Heart left ventricle (tissue), 16 donors: ENCODE measurements at regions not wholly inside any gene's neighbourhood (a gene's known extent, or its start where the extent isn't known, plus 50 kb on each side); places are given as distances from the start of the nearest gene placed in this dataset.
A peak's percentile ranks its signal among the peaks of the same experiment; 100 is the strongest.

Experiments used
- ATAC-seq, 4 donors: fragments of 200-7000 bp; cut with Tn5 transposase; one replicate each; pipeline ENCODE4 v1.9.1; 2020 to 2022; ENCODE audit warnings: moderate library complexity in 4 of 4, mild to moderate bottlenecking in 3 of 4, moderate number of reproducible peaks in 1 of 4
- DNase-seq, 5 donors: peaks; one replicate each; pipeline ENCODE4 v3.0.0-alpha.2; 2020
- H3K27ac ChIP-seq, 12 donors: fragments of 200-600 bp; sonication (generic) in 4 of 12; one replicate each; pipeline versions ENCODE4 v1.5.0 to v1.8.0; 2016 to 2022; ENCODE audit warnings: mild to moderate bottlenecking in 2 of 12
- H3K27me3 ChIP-seq, 9 donors: fragments of 200-600 bp; sonication (generic) in 2 of 9; one replicate each; pipeline versions ENCODE4 v1.5.1 to v1.8.0; 2016 to 2022; ENCODE audit warnings: mild to moderate bottlenecking in 3 of 9
- H3K36me3 ChIP-seq, 9 donors: fragments of 200-600 bp; sonication (generic) in 2 of 9; one replicate each; pipeline versions ENCODE4 v1.5.0 to v1.8.0; 2018 to 2022; ENCODE audit warnings: mild to moderate bottlenecking in 2 of 9
- H3K4me1 ChIP-seq, 12 donors: fragments of 200-600 bp; sonication (generic) in 4 of 12; one replicate each; pipeline versions ENCODE4 v1.5.0 to v1.8.0; 2016 to 2022; ENCODE audit warnings: mild to moderate bottlenecking in 3 of 12
- H3K4me3 ChIP-seq, 12 donors: fragments of 200-600 bp; sonication (generic) in 4 of 12; one replicate each; pipeline versions ENCODE4 v1.5.0 to v1.8.0; 2017 to 2022; ENCODE audit warnings: mild to moderate bottlenecking in 9 of 12, moderate library complexity in 4 of 12
- H3K9me3 ChIP-seq, 12 donors: fragments of 200-600 bp; sonication (generic) in 4 of 12; one replicate each; pipeline versions ENCODE4 v1.5.0 to v1.8.0; 2016 to 2022; ENCODE audit warnings: mild to moderate bottlenecking in 1 of 12
- POLR2A ChIP-seq, 2 donors: fragments of 450-650 bp; IDR thresholded peaks; one replicate each; pipeline ENCODE4 v1.6.1; 2017; ENCODE audit warnings: antibody characterized with exemption in 2 of 2, mild to moderate bottlenecking in 2 of 2, moderate library complexity in 2 of 2
- WGBS, 4 donors: extraction: QIAGEN DNeasy Blood & Tissue Kit in 2 of 4; methylation state at CpG; one replicate each; pipeline versions ENCODE4 v1.1.5 to v1.1.7; 2013 to 2018; 5-methylcytosine and 5-hydroxymethylcytosine counted together
- intact Hi-C, 10 donors: fragments of 100-400 bp; cut with DNase I; formaldehyde crosslinking; loops; one replicate each; pipeline versions ENCODE4 v1.11.1 to v1.14.2; 2022
- TF ChIP-seq, protein P1 (sequence below), 12 donors: fragments of 200-600 bp; sonication (generic) in 4 of 12; IDR thresholded peaks; one replicate each; pipeline versions ENCODE4 v1.5.0 to v1.8.0; 2018 to 2022; ENCODE audit warnings: antibody characterized with exemption in 12 of 12, mild to moderate bottlenecking in 5 of 12
- donor health status: ischemic (EF 13 %, LVEDD 7.1; RV severe dilation, severe dysfunction).
- donor health status: healthy with polysubstance abuse.
- donor health status: DM: no; HTN: yes; CAD: no.
- donor health status: DM: no; HTN: no; CAD: no.
- donor health status: ischemic (EF 25% LVEDD 6.9; RV normal size, moderate dysfunction).
- donor health status: ischemic (EF 25% LVEDD 5.7; RV mildly dilated, moderate dysfunction).
- donor health status: healthy.
- donor health status: DM: yes; HTN: yes; CAD: no.
- donor health status: ischemic (EF 35%, LVEDD 5.7; RV mildly dilated, moderate dysfunction).
- donor health status: nonischemic (EF 11% LVEDD 7.7; RV severe dilation, severe dysfunction).
- donor health status: DM: yes; HTN: yes; CAD: no.
- donor health status: PGD.
- donor health status: ischemic (EF 29% LVEDD 5.4; RV normal size, mild dysfunction).
- donor health status: nonischemic (EF 23%, LVEDD 6.1; RV moderate dilation, normal function).

DNA sequence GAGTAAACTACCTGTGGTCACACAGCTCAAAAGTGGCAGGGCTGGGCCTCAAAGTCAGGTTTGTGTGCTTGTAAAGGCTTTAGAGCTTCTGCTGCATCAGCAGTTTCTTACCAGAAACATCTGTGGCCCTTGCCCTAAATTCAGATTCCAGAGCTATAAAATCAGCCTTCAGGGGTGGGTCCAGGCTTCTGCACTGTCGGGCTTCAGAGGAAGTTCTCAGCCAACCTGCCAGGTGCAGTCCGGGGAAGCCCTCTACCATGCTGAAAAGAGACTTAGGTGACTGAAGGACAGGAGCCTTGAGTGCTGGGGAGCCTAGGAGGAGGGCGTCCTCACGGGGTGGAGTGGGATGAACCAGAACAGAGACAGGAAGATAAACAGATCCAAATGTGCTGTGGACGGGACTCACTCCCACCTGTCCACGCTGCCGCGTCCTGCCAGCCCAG, 69.9 kb upstream of the HS6ST1 start:
- Histone ChIP-seq H3K9me3 (no peaks in the 10 kb centered on the region), H3K27me3 (no peaks in the 10 kb centered on the region), H3K4me3 (no peak overlapping the region), H3K4me1 (peaks cover 0 to 6% (median 0%) of the 10 kb centered on the region in 12 donors), H3K36me3 (no peaks in the 10 kb centered on the region), H3K27ac (no peak overlapping the region)
- ATAC-seq, result no peak
- peak in 1 of 5 donors; percentile 8 for DNase-seq
- TF ChIP-seq POLR2A (IDR thresholded peaks at IDR 0.05), result no peak
- TF ChIP-seq, protein P1, sequence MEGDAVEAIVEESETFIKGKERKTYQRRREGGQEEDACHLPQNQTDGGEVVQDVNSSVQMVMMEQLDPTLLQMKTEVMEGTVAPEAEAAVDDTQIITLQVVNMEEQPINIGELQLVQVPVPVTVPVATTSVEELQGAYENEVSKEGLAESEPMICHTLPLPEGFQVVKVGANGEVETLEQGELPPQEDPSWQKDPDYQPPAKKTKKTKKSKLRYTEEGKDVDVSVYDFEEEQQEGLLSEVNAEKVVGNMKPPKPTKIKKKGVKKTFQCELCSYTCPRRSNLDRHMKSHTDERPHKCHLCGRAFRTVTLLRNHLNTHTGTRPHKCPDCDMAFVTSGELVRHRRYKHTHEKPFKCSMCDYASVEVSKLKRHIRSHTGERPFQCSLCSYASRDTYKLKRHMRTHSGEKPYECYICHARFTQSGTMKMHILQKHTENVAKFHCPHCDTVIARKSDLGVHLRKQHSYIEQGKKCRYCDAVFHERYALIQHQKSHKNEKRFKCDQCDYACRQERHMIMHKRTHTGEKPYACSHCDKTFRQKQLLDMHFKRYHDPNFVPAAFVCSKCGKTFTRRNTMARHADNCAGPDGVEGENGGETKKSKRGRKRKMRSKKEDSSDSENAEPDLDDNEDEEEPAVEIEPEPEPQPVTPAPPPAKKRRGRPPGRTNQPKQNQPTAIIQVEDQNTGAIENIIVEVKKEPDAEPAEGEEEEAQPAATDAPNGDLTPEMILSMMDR (IDR thresholded peaks at IDR 0.05), result no peak
- 82 to 91% (median 89%) methylated on average over 8 of the region's 8 CpGs for WGBS, 4 donors
- intact Hi-C loops, result loop anchor here in 1 of 10 donors (5.0 kb wide), 1 partner anchor 61 kb away; no protein-coding TSS in a partner anchor

DNA sequence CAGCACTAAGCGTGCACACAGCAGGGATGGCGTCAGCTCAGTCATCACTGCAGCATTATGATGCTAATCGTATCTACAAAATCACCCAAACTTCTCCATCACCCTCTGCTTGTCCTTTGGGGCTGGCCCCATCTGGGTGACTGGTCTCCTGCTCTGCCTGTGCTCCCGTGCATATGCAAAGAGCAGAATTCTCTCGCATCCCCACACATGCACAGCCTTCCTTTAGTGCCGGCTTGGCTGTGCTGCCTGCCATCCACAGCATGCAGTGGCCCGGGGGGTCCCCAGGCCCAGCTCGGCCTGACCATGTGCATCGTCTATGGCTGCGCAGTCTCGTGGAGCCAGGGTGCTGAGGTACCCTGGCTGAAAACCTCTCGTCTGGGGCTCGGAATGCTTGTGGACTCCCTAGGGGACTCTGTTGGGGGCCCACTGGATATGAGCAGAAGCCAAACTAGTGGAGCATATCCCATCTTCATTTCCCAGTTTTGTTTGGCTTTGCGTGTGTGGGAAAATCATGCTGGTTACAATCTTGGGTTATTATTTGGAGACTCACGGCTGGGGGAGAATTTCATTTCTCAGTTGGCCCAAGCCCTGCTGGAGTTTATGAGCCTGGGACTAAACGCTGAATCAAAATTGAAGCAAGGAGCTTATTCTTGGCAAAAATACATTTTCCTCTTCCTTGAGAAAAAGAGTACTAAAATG, 70.9 kb upstream of the HS6ST1 start:
- TF ChIP-seq, protein P1 (IDR thresholded peaks at IDR 0.05), result no peak
- TF ChIP-seq POLR2A (IDR thresholded peaks at IDR 0.05), result no peak
- no peaks in the 10 kb centered on the region for H3K27me3 ChIP-seq
- H3K4me1 ChIP-seq, result peaks cover 0 to 6% (median 0%) of the 10 kb centered on the region in 12 donors
- H3K4me3 ChIP-seq, result no peak overlapping the region
- 57 to 83% (median 80%) methylated on average over 16 of the region's 16 CpGs for WGBS, 4 donors
- H3K27ac ChIP-seq, result no peak overlapping the region
- peak in 2 of 5 donors; percentile 14 to 51 for DNase-seq
- intact Hi-C loops, result loop anchor here in 1 of 10 donors (5.0 kb wide), 1 partner anchor 62 kb away; no protein-coding TSS in a partner anchor
- ATAC-seq, result no peak
- H3K36me3 ChIP-seq, result no peaks in the 10 kb centered on the region
- H3K9me3 ChIP-seq, result no peaks in the 10 kb centered on the region

DNA sequence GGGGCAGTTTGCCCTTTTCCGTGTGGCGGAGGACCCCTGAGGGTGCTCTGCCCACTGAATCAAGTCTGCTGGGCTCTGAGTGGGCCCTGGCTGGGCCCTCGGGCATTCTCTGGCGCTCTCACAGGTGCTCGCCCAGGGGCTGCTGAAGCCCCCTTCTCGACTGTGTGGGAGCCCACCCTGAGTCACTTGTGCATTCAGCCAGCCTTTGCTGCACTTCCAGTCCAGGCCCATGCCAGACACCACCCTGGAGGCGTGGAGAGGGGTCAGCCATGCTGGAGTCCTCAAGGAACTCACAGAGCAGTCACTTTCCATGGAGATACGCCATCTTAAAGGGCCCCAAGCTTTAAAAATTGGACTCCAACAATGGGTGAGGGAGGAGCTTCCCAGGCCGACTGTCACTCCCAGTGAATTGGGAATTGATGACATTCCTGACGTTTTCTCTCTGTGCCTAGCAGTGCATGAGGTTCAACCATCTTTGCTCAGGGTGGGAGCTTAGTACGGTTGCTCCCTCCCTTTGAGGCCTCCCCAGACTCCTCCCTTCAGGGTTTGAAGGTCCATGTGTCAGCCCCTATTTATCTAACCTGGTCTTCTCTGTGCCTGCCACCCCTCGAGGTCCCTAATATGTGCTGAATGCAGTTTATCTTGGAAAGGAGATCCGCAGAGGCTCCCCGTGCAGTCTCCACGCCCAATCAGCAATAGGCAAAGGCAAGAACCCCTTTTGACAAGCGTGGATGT, 71.8 kb upstream of the HS6ST1 start:
- no peak for ATAC-seq

More for the DNA sequence above, 71.8 kb upstream of the HS6ST1 start:
- WGBS, 4 donors, result 83 to 89% (median 86%) methylated on average over 14 to 16 of the region's 16 CpGs
- intact Hi-C loops, result no loop called here
- peak in 2 of 5 donors; percentile 6 to 28 for DNase-seq
- Histone ChIP-seq H3K27me3 (no peaks in the 10 kb centered on the region), H3K4me3 (no peak overlapping the region), H3K36me3 (no peaks in the 10 kb centered on the region), H3K4me1 (peaks cover 0 to 6% (median 0%) of the 10 kb centered on the region in 12 donors), H3K27ac (peak overlapping the region in 1 of 12 donors; percentile 31), H3K9me3 (no peaks in the 10 kb centered on the region)
- TF ChIP-seq, protein P1 (IDR thresholded peaks at IDR 0.05), result no peak
- TF ChIP-seq POLR2A (IDR thresholded peaks at IDR 0.05), result no peak
